ENCODE measurements at regions not wholly inside any gene's neighbourhood (a gene's known extent, or its start where the extent isn't known, plus 50 kb on each side); places are given as distances from the start of the nearest gene placed in this dataset.

GRCh38 chr10:109274681-109275080, 648.6 kb downstream of the XPNPEP1 start:
- Histone ChIP-seq H3K4me1 (ENCODE audit: control insufficient read depth in 1 of 2, insufficient read depth in 2 of 2, low read length in 2 of 2) (no peaks in the 10 kb centered on the region), H3K27ac (ENCODE audit: low read depth, low read length) (no peak overlapping the region), H2AFZ (ENCODE audit: low read depth, low read length, poor library complexity, severe bottlenecking) (no peak overlapping the region), H3K9me2 (ENCODE audit: insufficient read depth) (no peaks in the 10 kb centered on the region), H3K27me3 (ENCODE audit: insufficient read depth, low read length) (no peaks in the 10 kb centered on the region), H4K20me1 (ENCODE audit: insufficient read depth) (no peaks in the 10 kb centered on the region), H3K36me3 (ENCODE audit: control insufficient read depth in 1 of 2, insufficient read depth in 2 of 2, low read length in 2 of 2) (no peaks in the 10 kb centered on the region), H3K4me3 (replicated peaks in 1 of 2; ENCODE audit: low read depth in 1 of 2, low read length in 2 of 2) (no peak overlapping the region), H3K9me3 (ENCODE audit: control insufficient read depth in 1 of 2, insufficient read depth in 1 of 2, low read depth in 1 of 2, low read length in 2 of 2) (peaks cover 15 to 30% of the 10 kb centered on the region in 2 experiments; a peak in 3 of 4 replicates), H3K9ac (ENCODE audit: low read length) (no peak overlapping the region), H3K4me2 (ENCODE audit: low read length) (no peak overlapping the region), H3K79me2 (ENCODE audit: insufficient read depth, low read length) (no peaks in the 10 kb centered on the region)
- ChIA-PET RAD21 (ENCODE audit: low non-redundant PET in 1 of 2, low total read pairs in 2 of 2, uncharacterized antibody in 2 of 2, unreplicated experiment in 2 of 2) (no interaction called here), CTCF (no interaction called here), POLR2A (no interaction called here)
- TF ChIP-seq SP1 (IDR thresholded peaks at IDR 0.05; ENCODE audit: low read depth) (no peak), YY1 (IDR thresholded peaks at IDR 0.05; ENCODE audit: extremely low read depth, insufficient replicate concordance, low read depth, low read length) (no peak), CBX3 (IDR thresholded peaks at IDR 0.05; ENCODE audit: low read depth) (no peak), JUND (IDR thresholded peaks at IDR 0.05) (no peak), ELF1 (IDR thresholded peaks at IDR 0.05; ENCODE audit: borderline replicate concordance, low read depth) (no peak), ATF3 (IDR thresholded peaks at IDR 0.05) (no peak), POLR2A (IDR thresholded peaks at IDR 0.05; ENCODE audit: borderline replicate concordance, extremely low read depth, insufficient read depth, insufficient read length) (no peak), RAD21 (IDR thresholded peaks at IDR 0.05; ENCODE audit: low read depth) (no peak), SIN3A (IDR thresholded peaks at IDR 0.05; ENCODE audit: low read depth) (no peak), TCF7L2 (IDR thresholded peaks at IDR 0.05; ENCODE audit: borderline replicate concordance, extremely low read depth, insufficient read depth, insufficient read length) (no peak), ZBTB33 (IDR thresholded peaks at IDR 0.05; ENCODE audit: extremely low read depth, insufficient replicate concordance, low read length) (no peak), CTCF (IDR thresholded peaks at IDR 0.05 in 2 of 3, conservative IDR thresholded peaks at IDR 0.05 in 1 of 3; ENCODE audit: borderline replicate concordance in 1 of 3, insufficient read depth in 1 of 3, low read depth in 2 of 3, low read length in 2 of 3) (no peak), FOSL1 (IDR thresholded peaks at IDR 0.05; ENCODE audit: low read depth) (no peak), ZFX (IDR thresholded peaks at IDR 0.05) (no peak), EGR1 (IDR thresholded peaks at IDR 0.05; ENCODE audit: low read depth) (no peak), SRF (IDR thresholded peaks at IDR 0.05; ENCODE audit: low read depth) (no peak), EZH2phosphoT487 (IDR thresholded peaks at IDR 0.05; ENCODE audit: borderline replicate concordance) (no peak)
- TF ChIP-seq, protein P1, sequence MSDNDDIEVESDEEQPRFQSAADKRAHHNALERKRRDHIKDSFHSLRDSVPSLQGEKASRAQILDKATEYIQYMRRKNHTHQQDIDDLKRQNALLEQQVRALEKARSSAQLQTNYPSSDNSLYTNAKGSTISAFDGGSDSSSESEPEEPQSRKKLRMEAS (IDR thresholded peaks at IDR 0.05): no peak
- TF ChIP-seq, protein P2, sequence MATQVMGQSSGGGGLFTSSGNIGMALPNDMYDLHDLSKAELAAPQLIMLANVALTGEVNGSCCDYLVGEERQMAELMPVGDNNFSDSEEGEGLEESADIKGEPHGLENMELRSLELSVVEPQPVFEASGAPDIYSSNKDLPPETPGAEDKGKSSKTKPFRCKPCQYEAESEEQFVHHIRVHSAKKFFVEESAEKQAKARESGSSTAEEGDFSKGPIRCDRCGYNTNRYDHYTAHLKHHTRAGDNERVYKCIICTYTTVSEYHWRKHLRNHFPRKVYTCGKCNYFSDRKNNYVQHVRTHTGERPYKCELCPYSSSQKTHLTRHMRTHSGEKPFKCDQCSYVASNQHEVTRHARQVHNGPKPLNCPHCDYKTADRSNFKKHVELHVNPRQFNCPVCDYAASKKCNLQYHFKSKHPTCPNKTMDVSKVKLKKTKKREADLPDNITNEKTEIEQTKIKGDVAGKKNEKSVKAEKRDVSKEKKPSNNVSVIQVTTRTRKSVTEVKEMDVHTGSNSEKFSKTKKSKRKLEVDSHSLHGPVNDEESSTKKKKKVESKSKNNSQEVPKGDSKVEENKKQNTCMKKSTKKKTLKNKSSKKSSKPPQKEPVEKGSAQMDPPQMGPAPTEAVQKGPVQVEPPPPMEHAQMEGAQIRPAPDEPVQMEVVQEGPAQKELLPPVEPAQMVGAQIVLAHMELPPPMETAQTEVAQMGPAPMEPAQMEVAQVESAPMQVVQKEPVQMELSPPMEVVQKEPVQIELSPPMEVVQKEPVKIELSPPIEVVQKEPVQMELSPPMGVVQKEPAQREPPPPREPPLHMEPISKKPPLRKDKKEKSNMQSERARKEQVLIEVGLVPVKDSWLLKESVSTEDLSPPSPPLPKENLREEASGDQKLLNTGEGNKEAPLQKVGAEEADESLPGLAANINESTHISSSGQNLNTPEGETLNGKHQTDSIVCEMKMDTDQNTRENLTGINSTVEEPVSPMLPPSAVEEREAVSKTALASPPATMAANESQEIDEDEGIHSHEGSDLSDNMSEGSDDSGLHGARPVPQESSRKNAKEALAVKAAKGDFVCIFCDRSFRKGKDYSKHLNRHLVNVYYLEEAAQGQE (IDR thresholded peaks at IDR 0.05; ENCODE audit: low read depth): no peak
- no peak for DNase-seq (ENCODE audit: low read depth, low spot score)
- BruUV-seq (replicated peaks): no TSS peak
- no peak for ATAC-seq
- intact Hi-C loops (cut with micrococcal nuclease): no loop called here

Measured in HCT116 (cell line).